Lung (tissue), 11 donors: ENCODE measurements at regions not wholly inside any gene's neighbourhood (a gene's known extent, or its start where the extent isn't known, plus 50 kb on each side); places are given as distances from the start of the nearest gene placed in this dataset.

Experiments
- ATAC-seq: fragments of 200-7000 bp; cut with Tn5 transposase; one replicate; pipeline ENCODE4 v1.9.1; 2020; ENCODE audit warnings: moderate number of reproducible peaks; ENCODE audit not compliant: insufficient read depth, low FRiP score
- DNase-seq, 3 donors: peaks; one replicate each; pipeline ENCODE4 v3.0.0-alpha.2; 2013 to 2017
- H3K27ac ChIP-seq, 2 donors: one replicate each; pipeline ENCODE4 v1.5.1; 2013; ENCODE audit warnings: mild to moderate bottlenecking in 2 of 2, moderate library complexity in 2 of 2, control low read depth in 1 of 2, inconsistent platforms in 1 of 2, low read depth in 1 of 2, low read length in 1 of 2
- H3K27me3 ChIP-seq, 3 donors: one replicate each; pipeline ENCODE4 v1.5.1; 2013; ENCODE audit warnings: low read length in 2 of 3; ENCODE audit not compliant: control insufficient read depth in 3 of 3, insufficient read depth in 3 of 3
- H3K36me3 ChIP-seq, 4 donors: one replicate each; pipeline ENCODE4 v1.5.1; 2013; ENCODE audit warnings: low read length in 4 of 4, mild to moderate bottlenecking in 1 of 4, moderate library complexity in 1 of 4; ENCODE audit not compliant: control insufficient read depth in 4 of 4, insufficient read depth in 4 of 4
- H3K4me1 ChIP-seq, 5 donors: one replicate each; pipeline ENCODE4 v1.5.1; 2013; ENCODE audit warnings: low read length in 5 of 5, mild to moderate bottlenecking in 2 of 5, moderate library complexity in 1 of 5; ENCODE audit not compliant: control insufficient read depth in 5 of 5, insufficient read depth in 5 of 5
- H3K4me3 ChIP-seq: one replicate; pipeline ENCODE4 v1.5.1; 2013; ENCODE audit warnings: mild to moderate bottlenecking, control low read depth, moderate library complexity
- H3K9ac ChIP-seq, 2 donors: one replicate each; pipeline ENCODE4 v1.5.1; 2013; ENCODE audit warnings: low read length in 2 of 2, control low read depth in 1 of 2; ENCODE audit not compliant: insufficient read depth in 1 of 2
- H3K9me3 ChIP-seq, 4 donors: one replicate each; pipeline ENCODE4 v1.5.1; 2013; ENCODE audit warnings: low read length in 3 of 4, mild to moderate bottlenecking in 1 of 4, moderate library complexity in 1 of 4; ENCODE audit not compliant: control insufficient read depth in 4 of 4, insufficient read depth in 3 of 4
- WGBS, 2 donors: extraction: QIAGEN DNeasy Blood & Tissue Kit; methylation state at CpG; one replicate each; pipeline ENCODE4 v1.1.7; 2013; 5-methylcytosine and 5-hydroxymethylcytosine counted together
- TF ChIP-seq, protein P1 (sequence below): IDR thresholded peaks from 2 replicates; pipeline ENCODE4 v1.5.1; 2012; ENCODE audit warnings: mild to moderate bottlenecking; ENCODE audit errors: control extremely low read depth, extremely low read depth
- donor health status: control.
- donor health status: control.
- donor health status: Bipolar disorder and iron deficiency.
- donor health status: healthy.
- donor health status: DM: yes; HTN: yes; CAD: no.

DNA sequence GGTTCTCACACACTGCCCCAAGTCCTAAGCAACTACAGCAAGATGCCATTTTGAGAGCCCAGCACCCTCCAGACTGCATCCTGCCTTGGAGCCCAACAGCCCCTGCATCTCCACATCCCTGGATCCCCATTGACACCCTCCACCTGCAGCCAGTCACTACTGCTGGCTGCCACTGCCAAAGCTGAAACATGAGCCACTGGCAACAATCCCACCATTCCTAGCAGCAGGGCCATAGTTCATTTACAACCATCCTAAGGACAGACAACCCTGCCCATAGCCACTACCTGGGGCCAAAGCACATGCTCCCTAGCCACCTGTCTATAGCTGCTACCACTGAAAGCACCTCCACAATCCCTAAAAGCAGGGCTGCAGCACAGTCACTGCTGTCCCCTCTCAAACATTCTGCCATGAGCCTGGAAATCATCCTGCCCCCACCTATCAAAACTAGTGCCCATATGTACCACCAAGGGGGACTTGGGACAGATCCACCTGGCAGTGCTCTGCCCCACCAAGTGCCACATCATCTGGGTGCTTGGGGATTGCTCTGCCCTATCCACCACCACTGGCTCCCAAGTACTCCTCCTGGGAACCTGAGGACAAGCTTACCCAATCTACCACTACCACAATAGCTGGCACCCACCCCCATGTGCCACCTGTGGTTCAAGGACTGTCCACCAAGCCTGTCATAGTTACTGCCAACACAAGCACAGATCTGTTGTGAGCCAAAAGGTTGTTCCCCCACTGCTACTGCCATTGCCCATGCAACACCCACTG, 138.8 kb upstream of the SOX6 start:
- H3K27me3 ChIP-seq = no peaks in the 10 kb centered on the region
- no peaks in the 10 kb centered on the region for H3K36me3 ChIP-seq
- no peak overlapping the region for H3K27ac ChIP-seq
- H3K4me1 ChIP-seq = no peaks in the 10 kb centered on the region
- TF ChIP-seq, protein P1, sequence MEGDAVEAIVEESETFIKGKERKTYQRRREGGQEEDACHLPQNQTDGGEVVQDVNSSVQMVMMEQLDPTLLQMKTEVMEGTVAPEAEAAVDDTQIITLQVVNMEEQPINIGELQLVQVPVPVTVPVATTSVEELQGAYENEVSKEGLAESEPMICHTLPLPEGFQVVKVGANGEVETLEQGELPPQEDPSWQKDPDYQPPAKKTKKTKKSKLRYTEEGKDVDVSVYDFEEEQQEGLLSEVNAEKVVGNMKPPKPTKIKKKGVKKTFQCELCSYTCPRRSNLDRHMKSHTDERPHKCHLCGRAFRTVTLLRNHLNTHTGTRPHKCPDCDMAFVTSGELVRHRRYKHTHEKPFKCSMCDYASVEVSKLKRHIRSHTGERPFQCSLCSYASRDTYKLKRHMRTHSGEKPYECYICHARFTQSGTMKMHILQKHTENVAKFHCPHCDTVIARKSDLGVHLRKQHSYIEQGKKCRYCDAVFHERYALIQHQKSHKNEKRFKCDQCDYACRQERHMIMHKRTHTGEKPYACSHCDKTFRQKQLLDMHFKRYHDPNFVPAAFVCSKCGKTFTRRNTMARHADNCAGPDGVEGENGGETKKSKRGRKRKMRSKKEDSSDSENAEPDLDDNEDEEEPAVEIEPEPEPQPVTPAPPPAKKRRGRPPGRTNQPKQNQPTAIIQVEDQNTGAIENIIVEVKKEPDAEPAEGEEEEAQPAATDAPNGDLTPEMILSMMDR = no peak
- DNase-seq (no peak), ATAC-seq (no peak)
- H3K9ac ChIP-seq = no peak overlapping the region
- no peak overlapping the region for H3K4me3 ChIP-seq
- H3K9me3 ChIP-seq = peaks cover 0 to 10% (median 2%) of the 10 kb centered on the region in 4 donors

DNA sequence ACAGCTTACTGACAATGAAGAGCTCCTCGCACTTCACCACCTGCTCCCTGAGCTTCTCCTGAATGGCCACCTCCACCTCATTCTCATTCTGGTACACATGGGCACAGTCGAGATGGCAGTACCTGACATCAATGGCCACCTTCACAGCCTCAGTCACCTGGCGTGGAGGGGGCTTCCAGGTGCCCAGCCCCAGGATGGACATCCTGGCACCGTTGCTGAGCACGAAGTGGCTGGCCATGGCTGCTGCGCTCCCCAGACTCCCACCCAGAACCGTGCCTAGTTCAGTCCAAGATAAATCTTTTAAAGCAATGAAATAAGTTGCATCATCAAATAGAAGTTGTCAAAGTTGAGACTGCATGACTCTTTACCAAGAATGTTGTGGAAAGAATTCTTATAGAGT, 128.1 kb upstream of the SOX6 start:
- H3K4me3 ChIP-seq = no peak overlapping the region
- DNase-seq (no peak), ATAC-seq (no peak)
- no peaks in the 10 kb centered on the region for H3K27me3 ChIP-seq
- H3K27ac ChIP-seq = no peak overlapping the region
- no peak overlapping the region for H3K9ac ChIP-seq
- TF ChIP-seq, protein P1 = no peak
- H3K36me3 ChIP-seq = peaks cover 0 to 3% (median 0%) of the 10 kb centered on the region in 4 donors
- H3K4me1 ChIP-seq = no peaks in the 10 kb centered on the region
- 88 to 95% methylated on average over 7 of the region's 7 CpGs for WGBS, 2 donors
- H3K9me3 ChIP-seq = no peaks in the 10 kb centered on the region

DNA sequence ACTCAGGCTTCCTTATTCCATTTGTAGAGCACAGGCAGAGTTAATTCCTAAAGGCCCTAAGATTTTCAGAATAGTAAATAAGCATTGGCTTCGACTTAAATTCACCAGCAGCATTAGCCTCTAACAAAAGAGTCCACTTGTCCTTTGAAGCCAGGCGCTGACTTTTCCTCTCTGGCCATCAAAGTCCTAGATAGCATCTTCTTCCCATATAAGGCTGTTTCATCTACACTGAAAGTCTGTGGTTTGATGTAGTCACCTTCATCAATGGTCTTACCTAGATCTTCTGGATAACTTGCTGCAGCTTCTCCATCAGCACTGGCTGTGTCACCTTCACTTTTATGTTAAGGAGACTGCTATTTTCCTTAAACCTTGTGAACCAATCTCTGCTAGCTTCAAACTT, 118.3 kb upstream of the SOX6 start:
- TF ChIP-seq, protein P1 = no peak
- 87 to 93% methylated on average over 2 of the region's 2 CpGs for WGBS, 2 donors
- Histone ChIP-seq H3K27me3 (no peaks in the 10 kb centered on the region), H3K9me3 (no peaks in the 10 kb centered on the region), H3K4me1 (peaks cover 0 to 11% (median 5%) of the 10 kb centered on the region in 5 donors), H3K9ac (no peak overlapping the region), H3K36me3 (peaks cover 0 to 4% (median 0%) of the 10 kb centered on the region in 4 donors), H3K27ac (no peak overlapping the region), H3K4me3 (no peak overlapping the region)
- DNase-seq (no peak), ATAC-seq (no peak)
